ENCODE measurements at regions not wholly inside any gene's neighbourhood (a gene's known extent, or its start where the extent isn't known, plus 50 kb on each side); places are given as distances from the start of the nearest gene placed in this dataset.

DNA sequence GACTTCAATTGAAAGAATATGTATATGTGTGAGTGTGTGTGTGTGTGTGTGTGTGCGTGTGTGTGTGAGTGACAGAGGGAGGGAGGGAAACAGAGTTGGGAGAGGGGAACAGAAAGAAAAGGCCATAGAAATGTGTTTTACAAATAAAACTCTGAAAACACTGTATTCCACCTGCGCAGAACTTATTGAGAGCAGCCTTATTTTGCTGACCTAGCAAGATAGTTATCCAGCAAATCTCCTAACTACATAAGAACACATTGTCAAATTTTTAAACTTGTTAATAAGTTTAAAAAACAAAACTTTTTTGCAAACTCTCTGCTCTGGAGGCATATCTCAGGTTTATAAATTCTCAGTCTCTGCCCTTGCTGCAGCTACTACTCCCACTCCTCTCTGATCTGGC lies 217.9 kb upstream of the NOCT start:
- TF ChIP-seq, protein P1, sequence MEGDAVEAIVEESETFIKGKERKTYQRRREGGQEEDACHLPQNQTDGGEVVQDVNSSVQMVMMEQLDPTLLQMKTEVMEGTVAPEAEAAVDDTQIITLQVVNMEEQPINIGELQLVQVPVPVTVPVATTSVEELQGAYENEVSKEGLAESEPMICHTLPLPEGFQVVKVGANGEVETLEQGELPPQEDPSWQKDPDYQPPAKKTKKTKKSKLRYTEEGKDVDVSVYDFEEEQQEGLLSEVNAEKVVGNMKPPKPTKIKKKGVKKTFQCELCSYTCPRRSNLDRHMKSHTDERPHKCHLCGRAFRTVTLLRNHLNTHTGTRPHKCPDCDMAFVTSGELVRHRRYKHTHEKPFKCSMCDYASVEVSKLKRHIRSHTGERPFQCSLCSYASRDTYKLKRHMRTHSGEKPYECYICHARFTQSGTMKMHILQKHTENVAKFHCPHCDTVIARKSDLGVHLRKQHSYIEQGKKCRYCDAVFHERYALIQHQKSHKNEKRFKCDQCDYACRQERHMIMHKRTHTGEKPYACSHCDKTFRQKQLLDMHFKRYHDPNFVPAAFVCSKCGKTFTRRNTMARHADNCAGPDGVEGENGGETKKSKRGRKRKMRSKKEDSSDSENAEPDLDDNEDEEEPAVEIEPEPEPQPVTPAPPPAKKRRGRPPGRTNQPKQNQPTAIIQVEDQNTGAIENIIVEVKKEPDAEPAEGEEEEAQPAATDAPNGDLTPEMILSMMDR (IDR thresholded peaks at IDR 0.05; ENCODE audit: low read depth, low read length), result no peak
- TF ChIP-seq, protein P2, sequence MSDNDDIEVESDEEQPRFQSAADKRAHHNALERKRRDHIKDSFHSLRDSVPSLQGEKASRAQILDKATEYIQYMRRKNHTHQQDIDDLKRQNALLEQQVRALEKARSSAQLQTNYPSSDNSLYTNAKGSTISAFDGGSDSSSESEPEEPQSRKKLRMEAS (IDR thresholded peaks at IDR 0.05; ENCODE audit: low read depth, low read length), result no peak
- TF ChIP-seq POLR2A (IDR thresholded peaks at IDR 0.05; ENCODE audit: extremely low read depth, insufficient read length), result no peak
